Erythroblast (primary cell): ENCODE measurements at regions not wholly inside any gene's neighbourhood (a gene's known extent, or its start where the extent isn't known, plus 50 kb on each side); places are given as distances from the start of the nearest gene placed in this dataset.

Experiments used
- GATA1 ChIP-seq: IDR thresholded peaks from 2 replicates; pipeline ENCODE4 v1.6.1; 2011; ENCODE audit warnings: low read depth, mild to moderate bottlenecking, control low read depth, low read length, moderate library complexity
- POLR2A ChIP-seq: IDR thresholded peaks from 2 replicates; pipeline ENCODE4 v1.6.1; 2011; ENCODE audit warnings: mild to moderate bottlenecking, low read length

- no peak for TF ChIP-seq POLR2A
- TF ChIP-seq GATA1: no peak
Measured at GRCh38 chr5:127163750-127164149, 90.4 kb upstream of the C5orf63 start.
